ENCODE measurements at regions not wholly inside any gene's neighbourhood (a gene's known extent, or its start where the extent isn't known, plus 50 kb on each side); places are given as distances from the start of the nearest gene placed in this dataset.
A peak's percentile ranks its signal among the peaks of the same experiment; 100 is the strongest.

DNA sequence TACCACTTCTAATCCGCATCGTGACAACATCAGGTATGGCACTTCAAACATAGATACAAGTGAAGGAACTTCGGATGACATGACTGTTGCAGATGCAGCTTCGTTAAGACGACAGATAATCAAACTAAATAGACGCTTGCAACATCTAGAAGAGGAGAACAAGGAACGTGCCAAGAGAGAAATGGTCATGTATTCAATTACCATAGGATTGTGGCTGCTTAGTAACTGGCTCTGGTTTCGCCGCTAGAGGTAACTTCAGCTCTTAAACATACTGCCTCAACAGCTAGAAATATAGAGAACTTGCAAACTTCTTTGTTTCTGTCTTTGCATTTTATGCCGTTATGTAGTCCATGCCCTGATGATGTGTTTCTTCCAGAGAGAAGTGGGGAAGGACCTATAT, 530.8 kb upstream of the DIPK2B start:
- FAIRE-seq, result peak; percentile 94
- no peak overlapping the region for H3K27ac ChIP-seq
- H3K9me3 ChIP-seq, result no peaks in the 10 kb centered on the region
- no peak for ATAC-seq
- CTCF ChIA-PET, result no interaction called here
- H3K4me3 ChIP-seq, result no peak overlapping the region
- DNase-seq (ENCODE audit: low read depth in 1 of 2, low spot score in 1 of 2), result no peak
- 88% methylated on average over 10 of the region's 10 CpGs for WGBS (ENCODE audit: missing lambda C conversion rate)
- H3K4me2 ChIP-seq, result no peak overlapping the region
- peaks cover 6% of the 10 kb centered on the region; the same call in 1 of the 3 replicates for H3K4me1 ChIP-seq
- POLR2A ChIA-PET, result no interaction called here
- no peak for TF ChIP-seq MYC (IDR thresholded peaks at IDR 0.05; ENCODE audit: borderline replicate concordance, low read length)
- TF ChIP-seq, protein P1, sequence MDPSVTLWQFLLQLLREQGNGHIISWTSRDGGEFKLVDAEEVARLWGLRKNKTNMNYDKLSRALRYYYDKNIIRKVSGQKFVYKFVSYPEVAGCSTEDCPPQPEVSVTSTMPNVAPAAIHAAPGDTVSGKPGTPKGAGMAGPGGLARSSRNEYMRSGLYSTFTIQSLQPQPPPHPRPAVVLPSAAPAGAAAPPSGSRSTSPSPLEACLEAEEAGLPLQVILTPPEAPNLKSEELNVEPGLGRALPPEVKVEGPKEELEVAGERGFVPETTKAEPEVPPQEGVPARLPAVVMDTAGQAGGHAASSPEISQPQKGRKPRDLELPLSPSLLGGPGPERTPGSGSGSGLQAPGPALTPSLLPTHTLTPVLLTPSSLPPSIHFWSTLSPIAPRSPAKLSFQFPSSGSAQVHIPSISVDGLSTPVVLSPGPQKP (IDR thresholded peaks at IDR 0.05; ENCODE audit: low read depth, low read length), result no peak
- no peak for TF ChIP-seq CBX8 (IDR thresholded peaks at IDR 0.05)
- TF ChIP-seq HDAC2 (IDR thresholded peaks at IDR 0.05), result no peak
- no peak for TF ChIP-seq MAFK (IDR thresholded peaks at IDR 0.05; ENCODE audit: partially characterized antibody)
- no peak for TF ChIP-seq FOSB (CRISPR knock-in tag; IDR thresholded peaks at IDR 0.05)
- TF ChIP-seq BHLHE40 (IDR thresholded peaks at IDR 0.05; ENCODE audit: low read depth, low read length), result no peak
- TF ChIP-seq ZSCAN20 (CRISPR knock-in tag; IDR thresholded peaks at IDR 0.05), result no peak
- TF ChIP-seq, protein P2, sequence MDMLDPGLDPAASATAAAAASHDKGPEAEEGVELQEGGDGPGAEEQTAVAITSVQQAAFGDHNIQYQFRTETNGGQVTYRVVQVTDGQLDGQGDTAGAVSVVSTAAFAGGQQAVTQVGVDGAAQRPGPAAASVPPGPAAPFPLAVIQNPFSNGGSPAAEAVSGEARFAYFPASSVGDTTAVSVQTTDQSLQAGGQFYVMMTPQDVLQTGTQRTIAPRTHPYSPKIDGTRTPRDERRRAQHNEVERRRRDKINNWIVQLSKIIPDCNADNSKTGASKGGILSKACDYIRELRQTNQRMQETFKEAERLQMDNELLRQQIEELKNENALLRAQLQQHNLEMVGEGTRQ (IDR thresholded peaks at IDR 0.05), result no peak
- TF ChIP-seq CHD4 (IDR thresholded peaks at IDR 0.05; ENCODE audit: borderline replicate concordance), result no peak
- no peak for TF ChIP-seq FOSL2 (IDR thresholded peaks at IDR 0.05)
- no peak for TF ChIP-seq FOSL2 (CRISPR knock-in tag; IDR thresholded peaks at IDR 0.05)
- TF ChIP-seq CBX2 (IDR thresholded peaks at IDR 0.05; ENCODE audit: borderline replicate concordance, low read depth), result no peak
- TF ChIP-seq RNF2 (IDR thresholded peaks at IDR 0.05; ENCODE audit: borderline replicate concordance, low read depth), result no peak
- TF ChIP-seq FOXS1 (CRISPR knock-in tag; IDR thresholded peaks at IDR 0.05), result no peak
- TF ChIP-seq NR3C1 (IDR thresholded peaks at IDR 0.05), result no peak
- TF ChIP-seq, protein P3, sequence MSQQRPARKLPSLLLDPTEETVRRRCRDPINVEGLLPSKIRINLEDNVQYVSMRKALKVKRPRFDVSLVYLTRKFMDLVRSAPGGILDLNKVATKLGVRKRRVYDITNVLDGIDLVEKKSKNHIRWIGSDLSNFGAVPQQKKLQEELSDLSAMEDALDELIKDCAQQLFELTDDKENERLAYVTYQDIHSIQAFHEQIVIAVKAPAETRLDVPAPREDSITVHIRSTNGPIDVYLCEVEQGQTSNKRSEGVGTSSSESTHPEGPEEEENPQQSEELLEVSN (IDR thresholded peaks at IDR 0.05; ENCODE audit: borderline replicate concordance, low read depth), result no peak

DNA sequence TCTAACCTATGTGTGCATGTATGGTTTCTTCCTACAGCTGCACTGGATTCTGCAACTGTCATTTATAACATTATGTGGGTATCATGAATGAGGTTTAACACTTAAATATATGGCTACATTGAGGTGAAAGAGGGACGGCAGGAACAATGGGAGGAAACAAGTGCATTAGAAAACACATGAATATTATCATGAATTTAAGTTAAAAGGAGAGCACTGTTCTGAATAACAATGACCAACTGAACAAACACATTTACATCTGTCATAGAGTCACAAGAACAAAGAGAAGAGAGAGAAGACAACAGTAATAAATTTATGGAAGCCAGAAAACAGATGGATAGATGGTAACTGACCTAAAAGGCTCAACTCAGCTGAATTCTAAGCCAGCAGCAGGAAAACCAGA, 527.1 kb upstream of the DIPK2B start:
- 97% methylated on average over 1 of the region's 1 CpG for WGBS (ENCODE audit: missing lambda C conversion rate)
- Histone ChIP-seq H3K4me2 (no peak overlapping the region), H3K27ac (no peak overlapping the region), H3K4me1 (no peaks in the 10 kb centered on the region), H3K4me3 (no peak overlapping the region), H3K9me3 (no peaks in the 10 kb centered on the region)
- TF ChIP-seq POLR2A (IDR thresholded peaks at IDR 0.05; ENCODE audit: low read length) (no peak), MAFK (IDR thresholded peaks at IDR 0.05; ENCODE audit: partially characterized antibody) (no peak), HOXB13 (CRISPR knock-in tag; IDR thresholded peaks at IDR 0.05; ENCODE audit: low read depth) (no peak)
- TF ChIP-seq, protein P4, sequence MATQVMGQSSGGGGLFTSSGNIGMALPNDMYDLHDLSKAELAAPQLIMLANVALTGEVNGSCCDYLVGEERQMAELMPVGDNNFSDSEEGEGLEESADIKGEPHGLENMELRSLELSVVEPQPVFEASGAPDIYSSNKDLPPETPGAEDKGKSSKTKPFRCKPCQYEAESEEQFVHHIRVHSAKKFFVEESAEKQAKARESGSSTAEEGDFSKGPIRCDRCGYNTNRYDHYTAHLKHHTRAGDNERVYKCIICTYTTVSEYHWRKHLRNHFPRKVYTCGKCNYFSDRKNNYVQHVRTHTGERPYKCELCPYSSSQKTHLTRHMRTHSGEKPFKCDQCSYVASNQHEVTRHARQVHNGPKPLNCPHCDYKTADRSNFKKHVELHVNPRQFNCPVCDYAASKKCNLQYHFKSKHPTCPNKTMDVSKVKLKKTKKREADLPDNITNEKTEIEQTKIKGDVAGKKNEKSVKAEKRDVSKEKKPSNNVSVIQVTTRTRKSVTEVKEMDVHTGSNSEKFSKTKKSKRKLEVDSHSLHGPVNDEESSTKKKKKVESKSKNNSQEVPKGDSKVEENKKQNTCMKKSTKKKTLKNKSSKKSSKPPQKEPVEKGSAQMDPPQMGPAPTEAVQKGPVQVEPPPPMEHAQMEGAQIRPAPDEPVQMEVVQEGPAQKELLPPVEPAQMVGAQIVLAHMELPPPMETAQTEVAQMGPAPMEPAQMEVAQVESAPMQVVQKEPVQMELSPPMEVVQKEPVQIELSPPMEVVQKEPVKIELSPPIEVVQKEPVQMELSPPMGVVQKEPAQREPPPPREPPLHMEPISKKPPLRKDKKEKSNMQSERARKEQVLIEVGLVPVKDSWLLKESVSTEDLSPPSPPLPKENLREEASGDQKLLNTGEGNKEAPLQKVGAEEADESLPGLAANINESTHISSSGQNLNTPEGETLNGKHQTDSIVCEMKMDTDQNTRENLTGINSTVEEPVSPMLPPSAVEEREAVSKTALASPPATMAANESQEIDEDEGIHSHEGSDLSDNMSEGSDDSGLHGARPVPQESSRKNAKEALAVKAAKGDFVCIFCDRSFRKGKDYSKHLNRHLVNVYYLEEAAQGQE (IDR thresholded peaks at IDR 0.05), result no peak
- TF ChIP-seq, protein P5, sequence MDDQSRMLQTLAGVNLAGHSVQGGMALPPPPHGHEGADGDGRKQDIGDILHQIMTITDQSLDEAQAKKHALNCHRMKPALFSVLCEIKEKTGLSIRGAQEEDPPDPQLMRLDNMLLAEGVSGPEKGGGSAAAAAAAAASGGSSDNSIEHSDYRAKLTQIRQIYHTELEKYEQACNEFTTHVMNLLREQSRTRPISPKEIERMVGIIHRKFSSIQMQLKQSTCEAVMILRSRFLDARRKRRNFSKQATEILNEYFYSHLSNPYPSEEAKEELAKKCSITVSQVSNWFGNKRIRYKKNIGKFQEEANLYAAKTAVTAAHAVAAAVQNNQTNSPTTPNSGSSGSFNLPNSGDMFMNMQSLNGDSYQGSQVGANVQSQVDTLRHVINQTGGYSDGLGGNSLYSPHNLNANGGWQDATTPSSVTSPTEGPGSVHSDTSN (IDR thresholded peaks at IDR 0.05), result no peak
- TF ChIP-seq, protein P6, sequence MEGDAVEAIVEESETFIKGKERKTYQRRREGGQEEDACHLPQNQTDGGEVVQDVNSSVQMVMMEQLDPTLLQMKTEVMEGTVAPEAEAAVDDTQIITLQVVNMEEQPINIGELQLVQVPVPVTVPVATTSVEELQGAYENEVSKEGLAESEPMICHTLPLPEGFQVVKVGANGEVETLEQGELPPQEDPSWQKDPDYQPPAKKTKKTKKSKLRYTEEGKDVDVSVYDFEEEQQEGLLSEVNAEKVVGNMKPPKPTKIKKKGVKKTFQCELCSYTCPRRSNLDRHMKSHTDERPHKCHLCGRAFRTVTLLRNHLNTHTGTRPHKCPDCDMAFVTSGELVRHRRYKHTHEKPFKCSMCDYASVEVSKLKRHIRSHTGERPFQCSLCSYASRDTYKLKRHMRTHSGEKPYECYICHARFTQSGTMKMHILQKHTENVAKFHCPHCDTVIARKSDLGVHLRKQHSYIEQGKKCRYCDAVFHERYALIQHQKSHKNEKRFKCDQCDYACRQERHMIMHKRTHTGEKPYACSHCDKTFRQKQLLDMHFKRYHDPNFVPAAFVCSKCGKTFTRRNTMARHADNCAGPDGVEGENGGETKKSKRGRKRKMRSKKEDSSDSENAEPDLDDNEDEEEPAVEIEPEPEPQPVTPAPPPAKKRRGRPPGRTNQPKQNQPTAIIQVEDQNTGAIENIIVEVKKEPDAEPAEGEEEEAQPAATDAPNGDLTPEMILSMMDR (IDR thresholded peaks at IDR 0.05), result no peak
- DNase-seq (ENCODE audit: low read depth in 1 of 2, low spot score in 1 of 2) (no peak), FAIRE-seq (peak; percentile 97), ATAC-seq (no peak)
- CTCF ChIA-PET, result no interaction called here
- POLR2A ChIA-PET, result no interaction called here
